Muscle layer of colon (tissue), 2 donors: ENCODE measurements at regions not wholly inside any gene's neighbourhood (a gene's known extent, or its start where the extent isn't known, plus 50 kb on each side); places are given as distances from the start of the nearest gene placed in this dataset.

Source experiments
- H3K27ac ChIP-seq: one replicate; pipeline ENCODE4 v1.7.0; 2013; ENCODE audit warnings: low read depth, mild to moderate bottlenecking, low read length, moderate library complexity
- H3K27me3 ChIP-seq, 2 donors: one replicate each; pipeline ENCODE4 v1.7.0; 2013; ENCODE audit warnings: low read length in 2 of 2, mild to moderate bottlenecking in 2 of 2; ENCODE audit not compliant: insufficient read depth in 2 of 2, control insufficient read depth in 1 of 2
- H3K36me3 ChIP-seq: one replicate; pipeline ENCODE4 v1.7.0; 2013; ENCODE audit warnings: mild to moderate bottlenecking, low read length; ENCODE audit not compliant: insufficient read depth
- H3K4me1 ChIP-seq: one replicate; pipeline ENCODE4 v1.7.0; 2013; ENCODE audit warnings: mild to moderate bottlenecking, low read length; ENCODE audit not compliant: insufficient read depth
- H3K4me3 ChIP-seq, 2 donors: one replicate each; pipeline ENCODE4 v1.7.0; 2013; ENCODE audit warnings: low read length in 2 of 2, low read depth in 1 of 2, mild to moderate bottlenecking in 1 of 2, moderate library complexity in 1 of 2
- H3K9ac ChIP-seq: one replicate; pipeline ENCODE4 v1.7.0; 2013; ENCODE audit warnings: low read length
- H3K9me3 ChIP-seq: one replicate; pipeline ENCODE4 v1.7.0; 2013; ENCODE audit warnings: mild to moderate bottlenecking, low read length
- donor health status: abdominal sarcoma.
- donor health status: Adenocarcinoma of cecum.

DNA sequence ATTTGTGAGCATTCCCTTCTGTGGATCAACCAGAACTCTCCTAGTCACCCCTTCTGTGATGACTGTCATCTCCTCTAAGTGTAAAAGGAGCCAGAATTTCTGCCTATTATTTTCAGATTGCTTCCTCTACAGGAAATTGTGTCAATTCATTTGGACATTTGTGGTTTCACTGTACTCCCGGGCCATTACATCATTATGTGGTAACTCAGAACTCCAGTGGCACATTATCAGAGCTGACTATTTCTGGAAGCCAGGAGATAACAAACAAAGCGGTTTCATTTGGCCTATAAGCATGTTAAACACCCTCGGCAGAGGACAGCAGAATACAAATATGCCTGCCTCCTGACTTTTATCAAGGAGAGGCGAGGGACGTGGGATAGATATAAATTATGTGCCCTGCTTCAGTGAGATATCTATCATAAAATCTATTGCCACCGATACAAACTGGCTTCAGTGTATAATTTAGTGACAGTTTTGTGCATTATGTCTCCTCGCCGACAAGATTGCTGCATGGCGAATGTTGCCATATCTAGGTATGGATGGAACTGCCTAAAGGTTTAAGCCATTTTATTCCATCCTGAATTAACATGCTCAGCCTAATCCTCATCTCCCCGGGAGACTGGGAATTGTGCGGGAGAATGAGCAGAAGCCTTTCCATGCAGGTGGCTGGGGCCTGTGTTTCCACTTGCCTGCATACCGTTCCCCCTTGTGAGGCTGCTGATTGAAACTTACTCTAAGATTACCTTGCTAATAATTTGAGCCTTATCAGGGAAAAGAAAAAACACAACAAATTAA lies 193.4 kb upstream of the SEMA6D start:
- Histone ChIP-seq H3K4me3 (no peak overlapping the region), H3K27ac (no peak overlapping the region), H3K4me1 (no peaks in the 10 kb centered on the region), H3K9ac (no peak overlapping the region), H3K9me3 (no peaks in the 10 kb centered on the region), H3K27me3 (no peaks in the 10 kb centered on the region), H3K36me3 (no peaks in the 10 kb centered on the region)

DNA sequence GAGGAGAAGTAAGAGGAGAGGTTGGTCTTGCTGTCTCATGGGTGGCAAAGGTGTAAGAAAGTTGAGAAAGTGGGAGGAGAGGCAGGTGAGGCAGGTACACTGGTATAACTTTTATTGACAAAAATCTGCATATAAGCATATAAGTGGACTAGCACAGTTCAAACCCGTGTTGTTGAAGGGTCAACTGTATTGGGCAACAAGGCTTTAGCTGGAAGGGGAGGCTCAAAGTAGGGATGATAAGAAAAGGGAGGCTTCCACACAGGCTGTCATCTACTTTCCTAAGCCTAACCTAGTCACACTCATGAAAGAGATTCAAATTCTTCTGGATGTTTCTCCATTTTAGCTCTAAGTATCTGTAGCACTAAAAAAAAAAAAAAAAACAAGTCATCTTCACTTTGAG lies 188.1 kb upstream of the SEMA6D start:
- Histone ChIP-seq H3K36me3 (no peaks in the 10 kb centered on the region), H3K9ac (no peak overlapping the region), H3K9me3 (no peaks in the 10 kb centered on the region), H3K27ac (no peak overlapping the region), H3K4me3 (no peak overlapping the region), H3K4me1 (no peaks in the 10 kb centered on the region), H3K27me3 (no peaks in the 10 kb centered on the region)

DNA sequence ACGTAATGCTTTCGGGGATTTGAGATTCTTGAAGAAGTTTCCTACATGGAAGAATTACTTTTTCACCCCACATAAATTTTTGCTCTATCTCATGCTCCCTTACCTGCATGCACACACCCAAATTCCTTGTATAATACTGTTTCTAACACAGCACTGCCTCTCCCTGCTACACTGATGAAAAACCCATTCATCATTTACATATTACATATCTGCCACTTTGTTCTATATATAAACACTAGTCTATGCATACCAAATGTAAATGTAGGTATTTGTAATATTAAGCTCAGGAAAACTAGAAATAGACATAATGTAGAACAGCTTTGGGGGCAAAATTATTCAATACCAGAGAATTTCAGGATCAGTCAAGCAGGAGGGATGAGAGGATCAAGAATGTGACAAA lies 182.6 kb upstream of the SEMA6D start:
- no peaks in the 10 kb centered on the region for H3K36me3 ChIP-seq
- no peak overlapping the region for H3K4me3 ChIP-seq
- no peak overlapping the region for H3K27ac ChIP-seq
- H3K9me3 ChIP-seq: no peaks in the 10 kb centered on the region
- H3K9ac ChIP-seq: no peak overlapping the region
- H3K27me3 ChIP-seq: no peaks in the 10 kb centered on the region
- H3K4me1 ChIP-seq: no peaks in the 10 kb centered on the region

DNA sequence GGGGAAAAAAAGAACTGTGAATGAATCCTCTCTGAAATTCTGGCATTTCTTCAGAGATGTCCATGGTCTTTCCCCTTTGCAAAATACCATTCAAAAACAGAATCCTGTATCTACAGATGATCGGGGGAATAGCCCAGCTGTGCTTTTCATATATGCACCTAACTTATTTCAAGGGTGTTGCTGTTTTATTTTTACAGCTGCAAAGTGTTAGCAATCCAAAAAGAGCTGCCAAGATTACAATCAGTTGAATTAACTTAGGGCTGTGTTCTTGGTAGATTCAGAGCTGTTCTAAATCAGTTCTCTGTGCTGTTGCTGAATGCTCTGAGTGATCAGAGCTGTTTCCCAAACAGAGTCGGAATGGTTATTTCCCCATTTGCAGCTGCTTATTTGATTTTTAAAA lies 175.7 kb upstream of the SEMA6D start:
- H3K9me3 ChIP-seq: no peaks in the 10 kb centered on the region
- H3K27ac ChIP-seq: no peak overlapping the region
- no peaks in the 10 kb centered on the region for H3K27me3 ChIP-seq
- peaks cover 17% of the 10 kb centered on the region for H3K4me1 ChIP-seq
- H3K4me3 ChIP-seq: no peak overlapping the region
- H3K36me3 ChIP-seq: no peaks in the 10 kb centered on the region
- no peak overlapping the region for H3K9ac ChIP-seq

DNA sequence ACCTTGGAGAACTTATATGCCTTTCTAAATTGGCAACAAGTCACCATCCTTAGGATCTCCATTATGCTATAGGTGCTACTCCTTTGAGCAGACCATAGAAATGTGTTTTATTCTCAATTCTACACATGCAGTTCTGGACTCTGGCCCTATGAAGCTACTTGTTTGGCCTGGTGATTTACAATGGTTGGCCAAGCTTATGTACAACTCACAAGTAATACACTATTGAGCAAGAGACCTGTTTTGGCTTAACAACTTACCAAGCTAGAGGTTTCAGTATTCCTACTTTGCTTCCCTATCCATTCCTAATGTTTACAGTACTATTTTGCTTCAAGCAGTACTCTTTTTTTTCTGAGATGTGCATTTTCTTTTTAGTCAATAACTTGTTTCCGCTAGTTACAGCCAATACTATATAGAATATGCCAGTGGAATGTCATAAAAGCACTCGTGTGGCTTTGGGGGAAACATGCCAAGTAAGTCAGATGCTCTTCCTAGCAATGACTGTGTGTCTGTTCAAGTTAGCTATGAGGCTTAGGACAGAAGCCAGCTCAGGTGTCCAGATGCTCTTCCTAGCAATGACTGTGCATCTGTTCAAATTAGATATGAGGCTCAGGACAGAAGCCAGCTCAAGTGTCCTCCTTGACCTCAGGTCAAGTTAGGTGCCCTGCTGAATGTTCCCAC lies 174.9 kb upstream of the SEMA6D start:
- Histone ChIP-seq H3K4me3 (no peak overlapping the region), H3K9ac (no peak overlapping the region), H3K9me3 (no peaks in the 10 kb centered on the region)

DNA sequence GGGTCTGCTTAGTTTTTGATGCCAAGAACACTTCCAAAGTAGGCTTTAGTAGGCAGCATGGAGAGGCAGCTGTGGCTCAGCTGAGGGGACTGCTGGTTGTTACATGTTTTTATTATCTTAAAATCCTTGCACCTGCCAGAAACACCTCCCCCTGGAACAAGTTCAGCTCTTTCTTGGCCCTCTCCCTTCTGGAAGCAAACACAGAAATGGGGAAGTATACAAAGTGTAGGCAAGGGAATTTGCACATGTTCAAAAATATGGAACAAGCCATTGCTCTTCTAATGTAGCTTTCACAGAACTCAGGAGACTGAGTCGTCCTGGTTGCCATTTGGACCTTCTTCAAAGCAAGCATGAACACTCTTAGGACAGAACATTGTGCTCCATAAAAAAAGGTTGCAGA lies 169.1 kb upstream of the SEMA6D start:
- Histone ChIP-seq H3K9me3 (no peaks in the 10 kb centered on the region), H3K4me1 (no peaks in the 10 kb centered on the region), H3K27ac (no peak overlapping the region), H3K36me3 (no peaks in the 10 kb centered on the region), H3K27me3 (no peaks in the 10 kb centered on the region), H3K4me3 (no peak overlapping the region), H3K9ac (no peak overlapping the region)

More for the DNA sequence above, 174.9 kb upstream of the SEMA6D start:
- no peak overlapping the region for H3K27ac ChIP-seq
- H3K36me3 ChIP-seq: no peaks in the 10 kb centered on the region
- H3K4me1 ChIP-seq: peaks cover 17% of the 10 kb centered on the region
- no peaks in the 10 kb centered on the region for H3K27me3 ChIP-seq

DNA sequence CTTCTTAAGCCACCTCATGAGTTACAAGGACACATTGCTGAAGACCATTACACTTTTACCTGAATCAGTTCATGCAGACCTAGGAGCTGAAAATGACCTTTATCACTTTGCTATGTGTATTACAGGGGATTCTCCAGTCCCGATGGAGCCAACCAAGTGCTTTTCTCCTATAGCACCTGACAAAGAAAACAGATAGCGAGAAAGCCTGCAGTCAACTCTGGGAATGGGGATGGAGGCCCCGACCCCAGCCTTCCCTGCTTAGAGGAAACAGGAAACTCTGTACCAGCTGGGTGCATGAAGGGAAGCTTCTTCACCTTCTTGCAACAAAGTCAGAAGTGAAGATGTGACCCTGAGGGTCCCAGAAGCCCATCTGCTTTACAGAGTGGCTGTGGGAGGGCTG lies 168.3 kb upstream of the SEMA6D start:
- Histone ChIP-seq H3K4me1 (no peaks in the 10 kb centered on the region), H3K4me3 (no peak overlapping the region), H3K9me3 (no peaks in the 10 kb centered on the region), H3K27ac (no peak overlapping the region), H3K36me3 (no peaks in the 10 kb centered on the region), H3K27me3 (no peaks in the 10 kb centered on the region), H3K9ac (no peak overlapping the region)

DNA sequence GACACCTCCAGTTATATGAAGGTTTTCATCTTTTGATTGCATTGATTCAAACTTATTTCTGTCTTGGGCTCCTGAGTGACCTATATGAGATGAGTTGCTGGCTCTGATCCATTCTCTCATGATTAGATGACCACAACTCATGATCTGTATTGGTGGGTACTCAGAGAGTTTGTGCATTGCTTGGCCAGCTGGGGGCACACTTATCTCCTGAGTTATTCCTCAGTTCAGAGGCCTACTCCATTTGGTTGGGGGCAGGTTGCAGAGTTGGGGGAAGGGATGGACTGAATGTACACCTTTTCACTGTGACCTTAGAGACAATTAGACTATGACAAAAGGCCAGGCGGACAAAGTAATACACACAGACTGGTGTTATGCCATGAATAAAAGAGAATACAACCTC lies 166.2 kb upstream of the SEMA6D start:
- Histone ChIP-seq H3K27me3 (no peaks in the 10 kb centered on the region), H3K4me3 (no peak overlapping the region), H3K27ac (no peak overlapping the region), H3K4me1 (no peaks in the 10 kb centered on the region), H3K36me3 (no peaks in the 10 kb centered on the region), H3K9ac (no peak overlapping the region), H3K9me3 (no peaks in the 10 kb centered on the region)

DNA sequence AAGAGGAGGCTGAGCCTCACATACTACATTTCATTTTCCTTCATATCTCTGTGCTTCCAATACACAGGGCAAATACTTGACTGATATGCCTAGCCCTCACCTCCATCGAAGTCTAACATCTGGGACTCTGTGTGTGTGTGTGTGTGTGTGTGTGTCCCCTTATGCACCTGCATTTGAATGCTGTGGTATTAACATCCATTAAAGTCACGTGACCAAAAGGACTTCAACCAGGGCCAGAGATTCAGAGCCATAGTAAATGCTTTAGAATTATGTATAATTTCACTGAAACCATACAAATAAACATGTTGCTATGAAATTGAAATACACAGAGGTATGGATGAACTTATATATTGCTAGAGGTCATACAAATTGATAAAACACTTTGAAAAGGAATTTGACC lies 165.8 kb upstream of the SEMA6D start:
- Histone ChIP-seq H3K27me3 (no peaks in the 10 kb centered on the region), H3K4me3 (no peak overlapping the region), H3K9me3 (no peaks in the 10 kb centered on the region), H3K36me3 (no peaks in the 10 kb centered on the region), H3K27ac (no peak overlapping the region), H3K9ac (no peak overlapping the region), H3K4me1 (no peaks in the 10 kb centered on the region)

DNA sequence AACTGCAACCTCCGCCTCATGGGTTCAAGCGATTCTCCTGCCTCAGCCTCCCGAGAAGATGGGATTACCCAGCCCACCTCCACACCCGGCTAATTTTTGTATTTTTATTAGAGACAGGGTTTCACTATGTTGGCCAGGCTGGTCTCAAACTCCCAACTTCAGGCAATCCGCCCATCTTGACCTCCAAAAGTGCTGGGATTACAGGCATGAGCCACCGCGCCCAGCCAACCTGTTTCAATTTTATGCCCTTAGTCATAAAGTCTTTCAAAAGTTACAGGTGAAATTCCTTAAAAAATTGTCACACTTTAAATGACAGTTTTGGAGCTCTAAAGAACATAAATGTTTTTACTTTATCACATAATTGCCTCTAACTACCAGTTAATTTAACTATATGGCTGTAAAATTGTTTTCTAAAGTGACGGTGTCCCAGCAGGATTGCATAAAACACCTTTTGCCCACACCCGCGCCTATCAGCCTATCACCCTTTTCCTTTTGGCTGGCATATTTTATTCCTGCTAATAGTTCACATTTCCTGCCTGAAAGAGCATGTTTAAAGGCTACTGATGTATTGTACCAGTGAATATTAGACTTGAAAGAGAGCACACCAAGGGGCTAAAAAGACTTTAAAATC lies 164.2 kb upstream of the SEMA6D start:
- Histone ChIP-seq H3K27ac (no peak overlapping the region), H3K9me3 (no peaks in the 10 kb centered on the region)

DNA sequence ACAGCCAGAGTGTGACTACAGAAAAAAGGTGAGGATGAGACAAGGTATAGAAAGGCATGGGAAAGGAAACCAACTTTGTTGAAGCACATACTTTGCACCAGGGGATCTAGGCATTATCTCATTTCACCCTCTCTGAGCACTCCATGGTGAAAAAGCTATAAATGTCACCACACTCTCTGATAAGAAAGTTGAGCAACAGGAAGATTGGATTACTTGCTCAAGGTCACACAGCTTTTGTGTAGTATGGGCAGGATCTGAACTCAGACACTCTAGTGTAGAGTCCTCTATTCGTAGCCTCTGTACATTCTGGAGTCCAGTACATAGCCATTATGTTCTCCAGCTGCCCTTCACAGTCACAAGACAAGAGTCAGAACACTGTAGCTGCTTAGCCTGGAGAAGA lies 163.4 kb upstream of the SEMA6D start:
- H3K27ac ChIP-seq: no peak overlapping the region
- H3K27me3 ChIP-seq: no peaks in the 10 kb centered on the region
- H3K9ac ChIP-seq: no peak overlapping the region
- H3K9me3 ChIP-seq: no peaks in the 10 kb centered on the region
- no peak overlapping the region for H3K4me3 ChIP-seq
- H3K36me3 ChIP-seq: no peaks in the 10 kb centered on the region
- no peaks in the 10 kb centered on the region for H3K4me1 ChIP-seq

More for the DNA sequence above, 164.2 kb upstream of the SEMA6D start:
- no peaks in the 10 kb centered on the region for H3K27me3 ChIP-seq
- H3K4me1 ChIP-seq: no peaks in the 10 kb centered on the region
- H3K4me3 ChIP-seq: no peak overlapping the region
- no peaks in the 10 kb centered on the region for H3K36me3 ChIP-seq
- no peak overlapping the region for H3K9ac ChIP-seq
